Keratinocyte (primary cell): ENCODE measurements at regions not wholly inside any gene's neighbourhood (a gene's known extent, or its start where the extent isn't known, plus 50 kb on each side); places are given as distances from the start of the nearest gene placed in this dataset.

Source experiments
- EZH2 ChIP-seq: IDR thresholded peaks from one replicate; pipeline ENCODE4 v1.6.1; 2012; ENCODE audit warnings: inconsistent platforms, mild to moderate bottlenecking, low read length, moderate library complexity
- TF ChIP-seq, protein P1 (sequence below), 3 experiments: IDR thresholded peaks in 1 of 3; conservative IDR thresholded peaks in 1 of 3; optimal IDR thresholded peaks in 1 of 3; 2 replicates in 2 of 3; 3 replicates in 1 of 3; pipeline versions ENCODE3 to v1.5.1; 2011; ENCODE audit warnings: low read length in 3 of 3, mild to moderate bottlenecking in 3 of 3, moderate library complexity in 2 of 3, control low read depth in 1 of 3, inconsistent platforms in 1 of 3; ENCODE audit not compliant: insufficient read depth in 2 of 3; ENCODE audit errors: extremely low read depth in 1 of 3

- TF ChIP-seq, protein P1, sequence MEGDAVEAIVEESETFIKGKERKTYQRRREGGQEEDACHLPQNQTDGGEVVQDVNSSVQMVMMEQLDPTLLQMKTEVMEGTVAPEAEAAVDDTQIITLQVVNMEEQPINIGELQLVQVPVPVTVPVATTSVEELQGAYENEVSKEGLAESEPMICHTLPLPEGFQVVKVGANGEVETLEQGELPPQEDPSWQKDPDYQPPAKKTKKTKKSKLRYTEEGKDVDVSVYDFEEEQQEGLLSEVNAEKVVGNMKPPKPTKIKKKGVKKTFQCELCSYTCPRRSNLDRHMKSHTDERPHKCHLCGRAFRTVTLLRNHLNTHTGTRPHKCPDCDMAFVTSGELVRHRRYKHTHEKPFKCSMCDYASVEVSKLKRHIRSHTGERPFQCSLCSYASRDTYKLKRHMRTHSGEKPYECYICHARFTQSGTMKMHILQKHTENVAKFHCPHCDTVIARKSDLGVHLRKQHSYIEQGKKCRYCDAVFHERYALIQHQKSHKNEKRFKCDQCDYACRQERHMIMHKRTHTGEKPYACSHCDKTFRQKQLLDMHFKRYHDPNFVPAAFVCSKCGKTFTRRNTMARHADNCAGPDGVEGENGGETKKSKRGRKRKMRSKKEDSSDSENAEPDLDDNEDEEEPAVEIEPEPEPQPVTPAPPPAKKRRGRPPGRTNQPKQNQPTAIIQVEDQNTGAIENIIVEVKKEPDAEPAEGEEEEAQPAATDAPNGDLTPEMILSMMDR (optimal IDR thresholded peaks at IDR 0.05 in 1 of 3, IDR thresholded peaks at IDR 0.05 in 1 of 3, conservative IDR thresholded peaks at IDR 0.05 in 1 of 3; ENCODE audit: extremely low read depth in 1 of 3, insufficient read depth in 2 of 3, low read length in 3 of 3) = no peak
- TF ChIP-seq EZH2 = no peak
Measured at GRCh38 chr9:75823151-75823550, 67.3 kb upstream of the PCSK5 start.
